NCI-H2171 (cell line): ENCODE measurements at regions not wholly inside any gene's neighbourhood (a gene's known extent, or its start where the extent isn't known, plus 50 kb on each side); places are given as distances from the start of the nearest gene placed in this dataset.

Experiments
- DNase-seq: peaks from one replicate; lab custom pipeline; 2025; lab: John Stamatoyannopoulos, UW

DNA sequence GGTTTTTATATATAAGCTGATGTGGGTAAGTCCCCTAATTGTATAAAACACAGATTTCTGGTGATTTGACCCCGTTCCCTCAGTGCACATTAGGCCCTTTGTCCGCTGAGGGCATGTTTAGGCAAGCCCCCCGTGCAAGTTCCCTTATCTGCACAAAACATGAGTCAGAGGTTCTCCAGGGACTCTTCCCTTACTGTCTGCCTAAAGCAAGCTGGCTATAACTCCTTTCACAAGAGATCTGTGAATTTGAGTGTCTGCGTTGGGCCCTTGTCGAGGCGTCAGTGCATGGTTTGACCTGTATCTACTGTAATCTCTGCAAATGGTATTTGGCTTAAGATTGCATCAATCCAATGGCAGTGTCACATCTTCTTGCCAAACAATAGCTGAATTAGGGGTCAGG lies 712.8 kb downstream of the CDH8 start:
- no peak for DNase-seq

DNA sequence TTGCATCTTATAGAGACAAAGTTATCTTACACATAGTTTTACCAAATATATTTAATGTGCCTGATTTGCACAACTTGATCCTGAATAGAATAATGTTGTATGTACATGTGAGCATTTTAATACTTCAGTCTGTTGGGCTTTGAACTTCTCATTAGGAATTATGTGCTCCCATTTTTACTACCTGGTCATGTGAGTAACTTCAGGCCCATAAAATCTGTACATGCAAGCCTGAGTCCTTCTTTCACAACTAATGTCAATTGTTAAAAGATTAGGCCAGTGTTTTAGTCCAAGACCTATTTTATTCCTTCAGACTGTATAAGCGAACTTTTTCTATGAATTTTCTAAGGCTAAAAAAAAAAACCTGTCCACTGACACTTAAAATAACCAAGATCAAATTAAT lies 715.4 kb downstream of the CDH8 start:
- no peak for DNase-seq

DNA sequence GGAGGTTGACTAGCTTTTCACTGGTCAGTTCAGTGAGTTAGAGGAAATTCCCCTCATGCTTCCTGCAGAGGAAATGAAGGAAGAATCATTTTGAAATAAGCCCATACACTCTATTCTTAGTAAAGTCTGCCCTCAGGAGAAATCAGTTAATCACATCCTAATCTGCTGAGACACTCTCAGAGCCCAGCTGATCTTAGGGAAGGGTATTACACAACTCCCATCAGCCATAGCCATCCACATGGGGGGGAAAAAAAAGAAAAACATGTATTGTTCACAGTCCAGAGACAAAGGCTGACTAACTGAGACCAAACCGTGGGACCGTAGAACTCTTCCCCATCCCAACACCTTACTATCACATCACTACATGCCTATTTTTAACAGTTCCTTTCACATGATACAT lies 722.3 kb downstream of the CDH8 start:
- no peak for DNase-seq

DNA sequence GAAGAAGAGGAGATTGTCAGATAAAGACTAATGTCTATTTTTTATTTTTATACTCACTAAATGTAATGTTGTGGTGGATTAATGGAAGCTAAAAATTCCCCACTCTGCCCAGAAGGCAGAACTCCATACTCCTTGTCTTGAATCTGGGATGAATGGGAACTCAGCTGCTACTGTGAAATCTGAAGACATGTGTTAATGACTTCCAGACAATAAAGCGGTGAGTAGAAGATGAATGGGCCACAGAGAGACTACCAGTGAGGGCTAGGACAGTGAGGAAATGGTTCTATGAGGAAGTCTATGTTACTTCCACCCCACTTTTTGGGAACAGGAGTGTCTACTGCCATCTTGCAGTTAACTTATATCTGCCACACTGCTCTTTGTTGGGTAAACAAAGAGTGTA lies 726.9 kb downstream of the CDH8 start:
- no peak for DNase-seq

DNA sequence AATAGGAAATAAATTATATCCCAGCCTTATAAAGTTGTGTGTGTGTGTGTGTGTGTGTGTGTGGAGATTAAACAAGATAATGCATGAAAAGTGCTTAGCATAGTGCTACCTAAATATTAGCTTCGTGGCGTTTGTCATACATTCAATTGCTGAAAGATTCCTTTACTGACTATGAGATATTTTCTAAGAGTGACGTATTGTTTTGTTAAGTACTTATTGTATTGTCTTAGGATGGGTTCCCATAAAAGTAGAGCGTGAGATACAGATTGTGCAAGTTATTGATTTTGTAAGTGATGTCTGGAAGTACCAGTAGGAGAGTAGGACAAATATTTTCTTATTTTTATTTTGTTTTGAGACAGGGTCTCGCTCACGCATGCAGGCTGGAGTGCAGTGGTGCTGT lies 730.0 kb downstream of the CDH8 start:
- no peak for DNase-seq

DNA sequence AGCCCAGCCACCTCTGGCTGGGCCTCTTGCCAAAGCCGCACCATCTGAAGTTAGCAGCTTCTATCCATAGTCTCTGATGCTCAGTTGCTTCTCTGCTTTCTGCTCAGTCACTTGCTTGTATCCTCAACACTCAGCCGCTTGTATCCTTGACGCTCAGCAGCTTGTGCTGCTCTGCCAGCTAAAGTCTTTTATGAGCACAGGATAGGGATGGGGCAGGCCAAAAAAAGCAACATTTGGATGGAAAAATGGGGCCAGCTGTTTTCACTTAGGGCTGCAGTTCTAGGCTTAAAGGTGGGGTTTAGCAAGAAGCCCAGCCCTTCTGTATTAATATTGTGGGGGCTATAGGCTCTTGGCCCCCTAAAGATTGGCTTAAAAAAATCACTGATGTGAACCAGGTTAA lies 739.4 kb downstream of the CDH8 start:
- no peak for DNase-seq

DNA sequence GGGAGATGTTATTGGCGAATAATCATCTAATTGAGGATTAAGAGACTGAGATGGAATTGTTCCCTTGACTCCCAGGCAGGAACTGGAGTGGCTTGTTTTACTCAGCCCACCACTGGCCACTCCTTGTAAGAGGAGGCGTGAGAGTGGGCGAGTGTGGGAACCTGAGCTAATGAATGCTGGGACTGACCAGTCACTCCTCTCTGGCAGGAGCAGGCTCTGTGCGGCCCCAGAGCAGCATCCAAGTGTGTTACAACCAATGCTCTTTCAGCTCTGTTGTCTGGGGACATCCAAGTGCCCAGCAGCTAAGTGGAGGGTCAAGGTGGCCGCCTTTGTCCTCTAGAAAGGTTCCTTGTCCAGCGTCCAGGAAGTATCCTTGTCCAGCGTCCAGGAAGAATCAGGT lies 739.9 kb downstream of the CDH8 start:
- DNase-seq, result no peak

DNA sequence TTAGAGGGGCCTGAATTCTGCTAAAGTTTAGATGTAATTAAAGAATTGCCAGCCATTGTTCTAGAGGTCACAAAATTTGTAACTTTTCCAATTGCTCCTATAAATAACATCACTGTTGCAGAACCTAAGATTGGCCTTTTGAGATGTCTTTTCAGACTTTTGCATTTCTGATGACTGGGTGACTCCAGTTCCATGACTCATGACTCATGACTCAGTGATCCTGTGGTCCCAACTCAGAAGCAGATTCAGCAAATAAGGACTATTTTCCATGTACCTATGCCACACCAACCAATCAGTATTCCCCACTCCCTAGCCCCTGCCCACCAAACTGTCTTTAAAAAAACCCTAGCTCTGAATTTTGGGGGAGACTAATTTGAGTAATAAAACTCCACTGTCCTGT lies 740.9 kb downstream of the CDH8 start:
- no peak for DNase-seq

DNA sequence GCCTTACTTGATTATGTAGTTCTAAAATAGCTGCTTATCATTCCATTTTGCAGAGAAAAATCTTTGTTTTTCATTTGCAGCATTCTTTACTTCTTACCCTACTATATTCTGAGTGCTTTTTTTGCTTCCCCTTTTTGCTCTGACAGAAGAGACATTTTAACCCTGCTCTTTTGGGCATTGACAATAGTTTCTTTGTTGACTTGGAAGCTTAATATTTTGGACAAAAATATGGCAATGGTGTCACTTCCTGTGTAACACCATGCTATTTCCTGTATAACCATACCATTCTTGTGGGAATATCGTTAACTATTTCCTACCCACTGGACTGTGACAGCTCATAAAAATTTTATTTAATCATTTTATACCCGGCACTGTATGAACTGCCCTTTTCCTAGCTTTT lies 747.1 kb downstream of the CDH8 start:
- no peak for DNase-seq

DNA sequence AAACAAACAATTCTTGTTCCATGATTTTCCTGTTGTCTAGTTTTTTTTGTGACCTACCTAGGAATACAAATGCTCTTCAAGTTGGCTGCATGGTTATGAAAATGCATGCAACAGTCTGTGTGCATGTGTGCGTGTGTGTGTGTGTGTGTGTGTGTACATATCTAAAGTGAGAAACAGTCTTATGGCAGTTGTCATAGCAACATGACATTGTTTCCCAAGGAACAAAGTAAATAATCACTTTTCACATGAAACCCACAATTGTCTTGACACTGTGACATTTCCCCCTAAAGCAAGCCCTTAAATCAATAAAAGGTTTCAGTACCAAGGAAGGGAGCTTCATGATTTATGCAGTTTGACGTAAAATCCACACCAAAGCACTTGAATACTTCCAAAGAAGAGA lies 758.4 kb downstream of the CDH8 start:
- no peak for DNase-seq

DNA sequence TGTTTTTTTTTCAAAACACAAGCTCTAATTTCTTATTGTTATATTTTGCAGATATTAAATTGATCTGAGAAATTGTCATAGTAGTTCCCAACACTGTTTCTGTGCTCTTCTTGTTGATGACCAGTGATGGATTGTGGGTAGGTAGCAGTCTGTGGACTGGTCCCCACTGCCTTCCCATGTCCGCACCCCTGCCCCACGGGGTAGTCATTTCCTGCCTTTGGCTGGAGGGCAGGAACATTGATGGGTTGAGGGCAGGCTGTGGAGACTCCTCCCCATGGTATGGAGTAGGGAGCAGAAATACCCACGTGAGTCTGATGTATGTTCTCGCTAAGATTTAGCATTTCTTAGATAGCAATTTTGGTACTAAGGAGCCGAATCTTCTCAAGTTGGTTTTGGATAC lies 762.0 kb downstream of the CDH8 start:
- no peak for DNase-seq

DNA sequence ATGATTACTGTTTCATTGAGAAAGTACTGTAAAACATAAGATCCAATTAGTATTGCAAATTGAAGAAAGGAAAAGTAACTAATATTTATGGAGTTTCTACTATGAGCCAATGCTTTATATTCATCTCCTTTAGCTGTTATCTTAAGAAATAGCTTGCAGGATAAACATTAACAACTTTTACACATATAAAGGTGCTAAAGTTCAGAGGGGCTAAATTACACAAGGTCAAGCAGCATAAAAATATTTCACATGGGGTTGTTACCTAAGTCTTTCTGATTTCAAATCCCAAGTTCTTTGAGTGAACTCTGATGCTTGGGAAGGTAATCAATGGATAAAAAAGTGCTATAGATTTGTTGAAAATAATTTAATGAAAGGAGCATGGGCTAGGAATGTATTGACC lies 765.5 kb downstream of the CDH8 start:
- no peak for DNase-seq

DNA sequence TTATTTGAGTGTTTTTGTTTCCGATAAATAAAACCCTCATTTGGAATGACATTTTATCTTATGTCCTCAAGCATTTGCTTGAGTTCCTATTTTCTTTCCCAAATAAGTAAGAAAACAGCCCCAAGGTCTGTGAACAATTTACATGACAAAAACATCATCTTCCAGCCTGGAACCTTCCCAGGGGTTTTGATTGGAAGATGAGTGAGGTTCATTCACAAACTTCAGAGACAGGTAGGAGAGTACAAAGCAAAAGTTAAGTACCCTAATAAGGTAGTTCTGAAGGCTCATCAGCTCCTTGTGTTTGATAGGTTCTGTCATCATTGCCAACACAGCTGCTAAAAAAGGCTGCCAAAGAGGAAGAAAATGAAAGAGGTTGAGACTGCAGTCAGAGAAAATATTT lies 772.8 kb downstream of the CDH8 start:
- no peak for DNase-seq

DNA sequence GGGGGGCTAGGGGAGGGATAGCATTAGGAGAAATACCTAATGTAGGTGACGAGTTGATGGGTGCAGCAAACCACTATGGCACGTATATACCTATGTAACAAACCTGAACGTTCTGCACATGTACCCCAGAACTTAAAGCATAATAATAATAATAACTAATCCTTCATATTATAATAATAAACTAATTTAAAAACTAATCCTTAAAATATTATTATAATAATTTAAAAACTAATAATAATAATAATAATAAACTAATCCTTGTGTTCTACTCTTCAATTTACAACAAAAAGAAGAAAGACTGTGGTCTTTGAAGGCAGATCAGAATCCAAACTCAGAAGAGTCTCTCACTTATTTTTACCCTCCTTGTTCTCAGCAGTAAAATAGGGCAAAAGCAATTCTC lies 774.9 kb downstream of the CDH8 start:
- no peak for DNase-seq

DNA sequence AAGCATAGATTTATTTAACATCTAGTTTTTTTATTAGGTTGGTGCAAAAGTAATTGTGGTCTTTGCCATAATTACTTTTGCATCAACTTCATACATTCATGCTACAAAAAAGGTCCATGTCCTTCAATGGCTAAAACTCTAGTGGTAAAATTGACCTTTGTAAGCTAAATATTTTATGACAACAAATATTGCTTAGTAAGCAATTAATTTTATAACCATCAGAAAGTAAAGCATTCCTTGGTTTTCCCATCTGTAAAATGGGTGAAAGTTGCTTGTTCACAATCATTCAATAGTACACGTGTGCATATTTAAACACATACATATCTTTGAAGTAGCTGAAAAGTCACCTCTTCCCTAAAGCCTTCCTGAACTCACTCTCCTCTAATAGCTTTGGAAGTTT lies 789.6 kb downstream of the CDH8 start:
- DNase-seq, result no peak

DNA sequence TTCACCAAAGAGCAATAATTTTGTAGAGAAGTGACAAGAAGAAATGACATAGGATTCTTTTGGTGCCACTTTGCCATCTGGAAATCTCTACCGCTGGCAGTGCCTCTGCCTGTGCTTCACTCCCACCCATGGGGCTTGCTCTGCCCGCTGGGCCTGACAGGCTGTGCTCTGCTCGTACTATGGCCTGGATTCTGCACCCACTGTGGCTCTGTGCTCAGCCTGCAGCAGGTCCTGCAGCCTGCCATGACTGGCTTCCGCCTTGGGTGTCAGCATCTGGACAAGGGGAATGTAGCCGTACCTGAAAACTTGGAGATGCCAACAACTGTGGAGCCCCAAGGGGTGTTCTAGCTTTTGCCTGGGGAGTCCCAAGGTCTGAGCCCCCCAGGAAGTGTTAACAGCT lies 792.3 kb downstream of the CDH8 start:
- no peak for DNase-seq

DNA sequence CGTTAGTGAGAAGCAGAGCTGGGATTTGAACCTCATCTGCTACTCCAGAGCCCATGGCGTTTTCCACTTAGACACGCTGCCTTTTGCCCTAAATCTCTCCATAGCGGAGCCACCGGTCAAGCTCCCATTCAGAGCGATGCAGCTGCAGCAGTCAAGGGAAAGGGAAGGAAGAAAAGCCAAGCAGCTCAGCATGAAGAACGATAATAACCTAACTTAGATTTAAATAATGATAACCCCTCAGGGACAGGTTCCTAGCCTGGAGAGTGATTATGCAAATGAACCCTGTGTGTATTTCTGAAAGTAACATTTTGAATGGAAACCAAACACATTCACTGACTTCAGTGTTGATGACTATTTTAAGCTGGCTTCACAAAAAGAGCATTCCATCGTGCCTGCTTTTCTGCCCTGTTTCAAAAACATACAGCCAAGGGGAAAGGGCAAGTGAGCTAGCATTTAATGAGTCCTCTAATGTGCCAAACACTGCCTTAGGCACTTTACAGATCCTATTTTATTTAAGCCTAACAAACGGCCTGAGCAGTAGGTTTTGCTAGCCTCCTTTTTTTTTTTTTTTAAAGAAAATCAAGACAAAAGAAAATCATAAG lies 798.3 kb downstream of the CDH8 start:
- DNase-seq, result no peak

DNA sequence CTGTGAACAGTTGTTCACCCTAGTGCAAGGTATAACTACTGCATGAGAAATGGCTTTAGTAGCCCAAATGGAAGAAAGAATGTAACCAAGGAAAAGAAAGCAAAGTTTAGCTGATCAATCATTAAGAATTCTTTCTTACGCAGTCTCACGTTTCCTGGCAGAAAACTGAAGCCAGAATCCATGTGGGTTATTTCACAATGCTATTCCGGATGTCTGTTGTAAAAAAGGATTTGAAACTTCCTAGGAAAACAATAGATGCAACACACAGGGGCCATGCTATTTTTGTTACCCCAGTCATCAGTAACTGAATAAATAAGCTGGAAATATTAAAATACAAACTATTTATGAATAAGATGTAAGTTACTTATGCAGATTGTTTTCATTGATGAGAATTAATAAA lies 802.5 kb downstream of the CDH8 start:
- no peak for DNase-seq

DNA sequence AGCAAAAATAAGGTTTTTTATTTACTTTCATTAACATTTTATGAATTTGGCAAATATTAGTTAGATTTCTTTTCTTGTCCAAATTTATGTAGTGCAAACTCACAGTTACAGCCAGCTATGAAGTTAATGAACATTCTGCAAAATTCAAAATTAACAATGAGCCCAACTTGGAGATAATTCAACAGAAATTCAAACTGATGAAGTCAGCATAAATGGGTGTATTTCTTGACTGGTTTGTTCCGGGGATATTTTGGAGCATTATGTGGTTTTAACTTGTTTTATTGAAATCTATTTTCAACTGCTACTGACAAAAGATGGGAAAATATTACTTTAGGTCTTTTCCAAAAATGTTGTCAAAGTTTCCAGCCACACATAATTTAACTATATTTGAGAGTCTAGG lies 807.9 kb downstream of the CDH8 start:
- no peak for DNase-seq

DNA sequence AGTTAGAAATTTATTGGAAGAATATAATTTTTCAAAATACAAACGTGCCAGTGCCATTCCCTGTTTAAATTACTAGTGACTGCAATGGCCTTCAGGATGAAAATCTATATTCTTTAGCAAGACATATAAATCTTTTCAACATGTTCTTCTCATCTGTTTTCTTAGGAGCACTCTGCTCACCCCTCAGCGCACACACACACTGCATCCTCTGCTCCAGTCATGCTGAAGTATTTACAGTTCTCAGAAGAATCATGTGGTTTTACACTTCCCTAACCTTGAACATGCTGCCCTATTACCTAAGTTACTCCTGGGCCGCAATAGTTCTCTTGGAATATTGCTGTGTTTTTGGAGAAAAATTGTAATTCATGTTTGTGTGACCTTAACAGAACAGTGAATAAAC lies 820.6 kb downstream of the CDH8 start:
- no peak for DNase-seq

DNA sequence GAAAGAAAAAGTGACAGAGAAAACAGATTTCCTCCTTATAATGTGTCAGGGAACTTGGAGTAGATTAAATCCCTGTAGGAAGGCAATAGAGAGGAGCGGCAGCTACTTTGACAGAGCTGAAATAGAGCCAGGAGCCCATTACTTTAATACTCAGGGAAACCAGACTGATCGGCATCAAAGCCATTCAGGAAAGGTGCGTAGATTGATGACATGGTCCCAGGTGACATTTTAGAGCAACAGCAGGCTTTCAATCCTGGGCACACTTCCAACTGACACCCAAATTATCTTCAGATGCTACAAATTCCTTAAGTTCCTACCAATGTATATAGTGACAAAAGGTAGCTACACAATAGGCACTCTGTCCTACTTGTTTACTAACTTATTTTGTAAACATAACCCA lies 821.5 kb downstream of the CDH8 start:
- no peak for DNase-seq

DNA sequence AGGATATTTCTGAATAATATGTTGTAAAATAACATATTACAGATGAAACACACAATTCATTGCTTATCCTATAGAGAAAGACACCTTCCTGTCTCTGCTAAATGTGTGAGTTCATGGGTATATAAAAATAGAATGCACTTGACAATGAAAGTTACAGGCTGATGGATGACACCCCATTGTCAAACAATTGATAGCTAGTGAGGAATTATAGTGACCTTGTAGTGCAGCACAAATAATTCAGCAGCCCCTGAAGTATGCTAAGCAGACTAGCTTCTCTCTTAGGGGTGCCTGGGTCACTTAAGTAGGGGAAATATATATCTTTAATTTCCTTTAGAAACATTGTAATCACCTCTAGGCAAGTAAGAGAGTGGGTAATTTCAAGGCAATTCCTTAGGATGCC lies 826.2 kb downstream of the CDH8 start:
- DNase-seq, result no peak

DNA sequence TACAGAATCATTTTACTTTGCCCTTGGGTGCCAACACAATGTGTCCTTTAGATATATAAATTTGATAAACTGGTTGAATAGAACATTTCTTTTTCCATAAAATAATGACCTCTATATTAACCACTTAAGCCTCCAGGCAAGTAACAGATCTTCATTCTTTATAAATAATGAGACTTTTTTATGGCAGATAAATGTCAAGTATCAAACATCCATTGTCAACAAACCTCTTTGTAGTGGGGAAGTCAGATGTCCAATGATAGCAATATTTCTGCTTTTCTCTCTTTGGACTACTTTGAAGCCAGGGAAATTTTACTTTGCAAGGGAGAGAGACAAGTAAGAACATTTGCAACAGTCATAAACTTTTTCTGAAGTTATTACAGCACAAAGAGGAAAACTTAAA lies 841.2 kb downstream of the CDH8 start:
- no peak for DNase-seq

DNA sequence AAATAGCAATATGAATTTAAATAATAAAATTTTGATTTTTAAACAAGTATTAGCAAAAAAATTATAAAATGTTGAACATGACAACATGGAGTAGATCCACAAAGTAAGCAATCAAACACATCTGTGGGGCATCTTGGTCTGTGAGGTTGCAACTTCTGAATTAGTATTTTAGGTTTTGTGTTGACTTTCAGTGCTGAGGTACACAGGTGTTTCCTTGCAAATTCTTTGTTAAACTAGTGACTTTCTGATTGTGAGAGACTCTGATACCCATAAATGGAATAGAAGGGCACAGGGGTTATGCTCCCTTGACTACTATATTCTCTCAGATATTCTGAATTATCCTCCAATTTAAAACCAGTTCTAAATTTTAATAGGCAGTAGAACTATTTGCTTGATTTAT lies 841.7 kb downstream of the CDH8 start:
- no peak for DNase-seq

DNA sequence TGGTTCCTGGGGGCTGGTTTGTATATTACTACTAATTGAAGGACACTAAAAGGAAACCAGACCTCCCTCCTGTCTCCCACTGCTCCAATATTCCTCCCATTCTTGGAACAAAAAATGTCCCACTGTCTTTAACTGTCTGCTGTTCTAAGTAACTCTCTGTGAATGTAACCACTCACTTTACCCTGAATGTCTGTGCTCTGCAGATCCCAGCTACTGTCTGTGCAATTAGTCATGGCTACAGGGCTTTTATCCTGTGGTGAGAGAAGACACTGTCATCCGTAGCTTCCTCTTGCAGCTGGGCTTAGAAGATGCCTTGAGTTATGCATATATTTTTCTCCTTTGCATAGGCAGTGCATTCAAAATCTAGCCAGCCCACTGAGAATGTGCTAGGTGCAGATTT lies 853.8 kb downstream of the CDH8 start:
- no peak for DNase-seq
